ENCODE measurements at regions not wholly inside any gene's neighbourhood (a gene's known extent, or its start where the extent isn't known, plus 50 kb on each side); places are given as distances from the start of the nearest gene placed in this dataset.

DNA sequence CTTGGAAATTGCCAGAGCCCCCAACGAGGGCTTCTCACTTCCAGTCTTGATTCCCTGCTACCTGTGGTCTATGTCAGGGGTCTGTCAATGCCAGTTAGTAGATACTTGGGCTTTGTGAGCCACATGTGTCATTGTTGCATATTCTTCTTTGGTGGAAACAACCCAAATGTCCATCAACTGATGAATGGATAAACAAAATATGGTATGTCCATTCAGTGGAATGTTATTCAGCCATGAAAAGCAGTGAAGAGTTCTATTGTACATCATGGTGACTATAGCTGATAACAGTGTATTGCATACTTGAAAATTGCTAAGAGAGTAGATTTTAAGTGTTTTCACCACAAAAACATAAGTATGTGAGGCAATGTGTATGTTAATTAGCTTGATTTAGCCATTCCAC, 288.1 kb downstream of the RPLP1 start:
- DNase-seq (ENCODE audit: low spot score), result no peak

DNA sequence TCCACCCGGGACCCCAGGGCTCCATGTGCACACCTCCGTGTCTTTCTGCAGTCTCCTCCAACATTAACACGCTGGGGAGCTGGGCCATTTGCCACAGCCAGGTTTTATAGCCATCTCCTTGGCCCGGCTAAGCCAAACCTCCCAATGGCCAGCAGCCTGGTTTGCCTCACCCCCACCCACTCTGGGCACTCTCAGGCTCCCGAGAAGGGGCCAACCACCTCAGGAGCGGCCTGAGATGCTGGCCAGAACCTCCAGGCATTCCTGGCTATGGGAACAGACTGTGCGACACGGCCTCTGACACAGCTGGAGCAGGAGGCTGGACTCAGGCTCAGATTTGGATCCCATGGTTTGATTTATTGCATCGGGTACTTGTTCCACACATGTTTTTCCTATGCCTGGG, 289.7 kb downstream of the RPLP1 start:
- no peak for DNase-seq (ENCODE audit: low spot score)

DNA sequence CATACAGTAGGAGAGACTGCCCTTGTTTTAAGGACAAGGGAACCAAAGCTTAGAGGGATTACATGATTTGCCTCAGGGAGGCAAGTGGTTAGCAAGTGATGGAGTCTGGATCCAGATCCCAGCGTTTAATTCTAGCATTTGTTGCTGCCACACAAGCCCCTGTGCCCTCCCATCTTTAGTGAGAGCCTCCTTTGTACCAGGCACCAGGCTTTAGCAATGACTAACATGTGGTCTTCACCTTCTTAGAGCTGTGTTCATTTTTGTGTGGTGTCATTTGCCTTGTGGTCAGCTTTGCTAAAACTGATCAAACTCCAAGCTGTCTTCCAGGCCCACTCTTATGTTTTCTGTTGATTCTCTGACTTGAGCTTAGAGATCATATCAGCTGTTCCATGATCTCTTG, 290.5 kb downstream of the RPLP1 start:
- no peak for DNase-seq (ENCODE audit: low spot score)

GRCh38 chr15:69744391-69745162, 292.0 kb downstream of the RPLP1 start:
- DNase-seq (ENCODE audit: low spot score), result no peak

DNA sequence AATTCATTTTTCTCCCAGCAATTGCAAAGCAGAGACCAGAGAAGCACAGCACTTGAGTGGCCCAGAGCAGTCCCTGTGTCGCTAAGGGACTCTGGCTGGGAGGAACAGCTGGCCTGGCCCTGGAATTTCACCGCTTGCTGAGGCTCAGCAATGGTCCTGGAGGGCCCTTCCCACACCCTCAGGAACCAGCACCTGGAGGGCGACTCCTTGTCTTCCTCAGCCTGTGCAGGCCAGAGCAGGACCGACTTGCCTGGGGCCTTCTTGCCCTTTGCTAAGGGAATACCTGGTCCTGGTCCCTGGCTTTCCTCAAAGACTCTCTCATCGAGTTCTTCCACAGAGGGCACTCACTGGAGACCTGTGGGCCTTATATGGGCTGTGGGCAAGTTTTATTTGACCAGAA, 294.6 kb downstream of the RPLP1 start:
- no peak for DNase-seq (ENCODE audit: low spot score)

DNA sequence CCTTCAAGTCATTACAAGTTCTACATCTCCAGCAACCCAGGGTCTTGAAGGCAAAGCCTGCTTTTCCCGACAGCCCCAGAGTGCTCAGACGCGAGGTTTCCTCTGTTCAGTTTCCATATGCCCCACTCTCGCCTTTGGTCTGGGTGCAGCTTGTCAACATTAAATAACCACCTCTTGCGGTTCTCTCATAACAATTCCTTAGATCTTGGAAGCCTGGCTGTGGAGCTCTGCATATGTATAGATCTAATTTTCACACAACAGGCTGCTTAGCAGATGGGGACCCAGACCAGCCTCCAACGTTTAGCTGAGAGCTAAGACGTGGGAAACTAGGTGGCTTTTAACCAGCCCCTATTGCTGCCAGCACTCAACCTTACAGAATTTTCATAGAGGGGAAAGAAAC, 295.5 kb downstream of the RPLP1 start:
- no peak for DNase-seq (ENCODE audit: low spot score)

DNA sequence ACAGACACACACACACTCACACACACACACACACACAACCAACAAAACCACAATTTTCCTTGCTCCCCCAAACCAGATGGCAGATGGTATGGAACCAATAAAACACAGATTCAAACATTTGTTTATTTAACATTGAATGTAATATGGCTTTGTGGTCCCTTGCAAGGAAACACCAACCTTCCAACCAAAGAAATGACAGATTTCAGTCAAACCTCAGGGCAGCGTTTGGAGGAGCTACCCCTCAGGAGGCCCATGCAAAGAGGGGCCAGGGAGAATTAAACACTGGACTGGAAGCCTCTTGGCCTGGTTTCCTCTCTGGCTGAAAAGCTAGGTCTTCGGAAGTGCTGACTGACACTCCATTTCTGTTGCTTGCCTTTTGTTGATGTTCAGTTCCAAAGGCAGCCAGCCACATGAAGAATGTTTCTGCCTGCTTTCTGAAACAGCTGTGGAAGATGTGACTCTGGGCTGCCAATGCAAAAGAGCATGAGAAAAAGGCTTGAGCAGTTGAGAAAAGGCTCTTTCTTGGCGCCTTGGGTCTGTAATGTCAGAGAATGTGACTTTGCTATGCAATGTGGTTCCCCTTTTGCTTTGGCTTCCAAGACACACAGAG, 296.1 kb downstream of the RPLP1 start:
- no peak for DNase-seq (ENCODE audit: low spot score)

DNA sequence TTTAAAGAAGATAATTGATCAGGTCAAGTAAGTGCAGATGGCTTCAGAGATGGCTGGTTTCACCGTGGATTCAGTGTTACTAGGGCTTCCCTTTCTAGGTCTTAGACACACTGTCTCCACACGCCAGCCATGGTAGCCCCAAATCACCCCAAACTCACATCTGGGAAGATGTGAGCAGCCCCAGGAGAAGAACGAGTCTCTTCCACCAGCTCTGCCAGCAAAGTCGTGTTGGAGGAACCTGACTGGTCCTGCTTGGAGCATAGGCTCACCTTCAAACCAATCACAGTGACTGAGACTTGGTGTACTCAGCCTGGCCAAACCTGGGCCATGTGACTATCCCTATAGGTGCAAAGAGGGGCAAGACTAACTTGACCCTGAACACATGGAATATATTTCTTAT, 296.7 kb downstream of the RPLP1 start:
- no peak for DNase-seq (ENCODE audit: low spot score)

GRCh38 chr15:69749797-69750196, 297.2 kb downstream of the RPLP1 start:
- DNase-seq (ENCODE audit: low spot score), result no peak

- DNase-seq (ENCODE audit: low spot score), result no peak
Observed at GRCh38 chr15:69750253-69750652, 297.6 kb downstream of the RPLP1 start.

DNA sequence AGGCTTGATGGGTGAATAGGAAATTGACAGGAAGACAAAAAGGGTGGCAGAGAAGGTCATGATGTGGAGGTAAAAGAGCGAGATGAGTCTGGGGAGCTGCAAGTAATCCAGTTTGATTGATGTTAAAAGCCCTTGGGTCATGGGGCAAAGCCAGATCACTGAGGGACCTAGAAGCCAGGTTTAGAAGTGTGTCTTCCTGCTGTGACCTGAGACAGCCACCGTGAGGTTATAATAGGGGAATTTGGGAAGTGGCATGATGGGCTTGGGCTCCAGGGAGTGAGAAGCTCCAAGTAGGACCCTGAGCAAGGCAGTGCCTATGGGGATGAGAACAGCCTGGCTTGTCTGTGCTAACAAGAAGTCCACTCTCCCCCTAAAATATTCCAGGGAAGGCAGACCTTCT, 298.5 kb downstream of the RPLP1 start:
- no peak for DNase-seq (ENCODE audit: low spot score)

GRCh38 chr15:69751566-69751965, 298.9 kb downstream of the RPLP1 start:
- no peak for DNase-seq (ENCODE audit: low spot score)

- DNase-seq (ENCODE audit: low spot score), result no peak
Observed at GRCh38 chr15:69753867-69754266, 301.2 kb downstream of the RPLP1 start.

- no peak for DNase-seq (ENCODE audit: low spot score)
Observed at GRCh38 chr15:69754313-69754712, 301.7 kb downstream of the RPLP1 start.

- no peak for DNase-seq (ENCODE audit: low spot score)
Observed at GRCh38 chr15:69755551-69756310, 303.1 kb downstream of the RPLP1 start.

- no peak for DNase-seq (ENCODE audit: low spot score)
Observed at GRCh38 chr15:69756440-69756839, 303.8 kb downstream of the RPLP1 start.

DNA sequence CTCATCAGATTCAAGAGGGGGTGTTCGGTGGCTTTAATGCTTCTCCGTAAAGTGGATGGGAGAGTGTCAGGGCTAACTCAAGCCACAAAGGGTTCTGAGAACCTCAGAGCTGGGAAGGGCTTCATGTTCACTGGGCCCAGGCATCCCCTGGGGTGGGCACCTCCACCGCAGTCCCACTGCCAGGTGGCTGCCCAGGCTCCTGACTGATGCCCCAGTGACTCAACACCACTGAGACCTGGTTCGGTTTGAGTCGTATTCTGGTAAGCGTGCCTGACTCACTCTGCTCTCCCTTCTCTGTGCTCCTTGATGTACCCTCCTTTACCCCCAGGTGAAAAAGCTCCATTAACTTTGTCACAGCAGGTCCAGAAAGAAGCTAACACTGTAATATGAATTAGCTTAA, 304.6 kb downstream of the RPLP1 start:
- DNase-seq (ENCODE audit: low spot score), result no peak

DNA sequence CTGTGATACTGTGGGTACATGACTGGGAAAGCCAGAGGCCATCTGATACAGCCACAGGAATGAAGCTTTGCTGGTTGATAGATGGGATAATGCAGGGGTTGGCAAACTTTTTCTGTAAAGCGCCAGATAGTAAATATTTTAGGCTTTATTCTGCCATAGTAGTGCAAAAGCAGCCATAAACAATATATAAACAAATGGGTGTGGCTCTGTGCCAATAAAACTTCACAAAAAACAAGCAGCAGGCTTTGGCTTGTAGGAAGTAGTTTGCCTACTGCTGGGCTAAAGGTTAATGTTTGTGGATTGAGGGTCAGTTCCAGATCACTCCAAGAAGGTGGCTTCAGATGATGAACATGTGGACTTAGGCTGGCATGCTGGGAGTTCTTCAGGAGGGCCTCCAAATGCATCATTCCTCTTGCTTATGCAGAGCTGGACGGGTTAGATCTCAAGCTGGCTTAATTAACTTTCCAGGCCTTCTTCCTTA, 305.7 kb downstream of the RPLP1 start:
- DNase-seq (ENCODE audit: low spot score), result no peak

- DNase-seq (ENCODE audit: low spot score), result no peak
Observed at GRCh38 chr15:69758810-69759790, 306.5 kb downstream of the RPLP1 start.

DNA sequence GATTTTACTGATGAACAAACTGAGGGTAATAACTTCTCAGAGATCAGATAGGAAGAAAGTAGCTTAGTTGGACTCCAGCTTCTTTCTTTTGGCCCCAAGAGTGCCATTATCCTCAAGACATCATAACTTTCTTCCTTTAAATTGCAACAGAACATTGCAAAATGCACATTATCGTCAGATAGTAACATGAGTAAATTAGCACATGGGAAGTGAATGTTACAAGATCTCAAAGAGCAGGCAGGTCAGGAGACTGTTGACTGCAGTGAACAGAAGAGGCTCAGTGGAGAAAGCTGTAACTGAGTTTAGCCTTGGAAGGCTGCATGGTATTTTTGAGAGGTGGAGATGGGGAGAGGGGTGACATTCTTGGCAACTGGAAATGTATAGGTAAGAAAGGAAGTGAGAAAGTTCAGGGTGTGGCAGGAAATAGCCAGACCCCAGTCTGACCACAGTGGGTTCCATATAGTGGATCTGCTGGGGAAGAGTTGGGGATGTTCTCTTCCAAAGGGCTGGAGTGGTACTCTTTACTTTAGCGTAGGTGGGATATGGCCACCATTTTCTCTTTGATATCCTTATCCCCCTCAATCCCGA, 307.7 kb downstream of the RPLP1 start:
- no peak for DNase-seq (ENCODE audit: low spot score)

DNA sequence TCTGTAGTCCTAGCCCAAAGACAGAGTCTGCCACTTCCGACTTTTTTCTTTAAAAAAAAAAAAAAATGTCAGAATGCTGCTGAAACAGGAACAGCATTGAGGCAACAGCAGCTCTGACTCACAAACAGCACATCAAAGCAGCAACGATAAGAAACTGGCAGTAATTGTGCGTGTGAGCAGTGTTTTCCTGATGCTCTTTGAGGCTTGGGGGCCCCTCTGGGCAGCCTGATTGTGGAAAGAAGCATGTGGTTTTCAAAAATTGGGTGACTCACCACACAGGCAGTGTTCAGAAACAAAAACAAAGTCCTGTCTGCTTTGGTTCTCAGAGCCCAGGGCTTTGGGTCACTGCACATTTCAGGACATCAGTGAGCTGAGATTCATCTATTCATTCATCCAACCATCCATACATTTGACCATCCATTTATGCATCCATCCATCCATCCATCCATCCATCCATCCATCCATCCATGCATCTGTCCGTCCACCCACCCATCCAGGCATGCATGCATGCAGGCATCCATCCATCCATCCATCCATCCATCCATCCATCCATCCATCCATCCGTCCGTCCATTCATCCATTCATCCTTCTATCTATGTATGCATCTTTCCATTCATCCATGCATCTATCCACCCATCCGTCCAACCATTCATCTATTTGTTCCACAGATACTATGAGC, 308.4 kb downstream of the RPLP1 start:
- no peak for DNase-seq (ENCODE audit: low spot score)

Data from left forelimb (tissue), 1 donor.